GM12878 (cell line): ENCODE measurements at regions not wholly inside any gene's neighbourhood (a gene's known extent, or its start where the extent isn't known, plus 50 kb on each side); places are given as distances from the start of the nearest gene placed in this dataset.

Experiments used
- ATAC-seq: fragments of 200-7000 bp; cut with Tn5 transposase; 3 replicates; pipeline ENCODE4 v1.9.1; 2020; ENCODE audit warnings: mild to moderate bottlenecking, moderate library complexity
- BruUV-seq: library from RNA; stranded (reverse); fragments of 400-500 nt; replicated peaks from 2 replicates; lab custom pipeline; 2021; lab: Mats Ljungman, UMichigan
- CTCF ChIA-PET: fragments of 300-600 bp; sonication (Branson Sonifier 250); formaldehyde crosslinking; extraction: SDS; loops from one replicate; lab custom pipeline; 2021; ENCODE audit warnings: inconsistent platforms; lab: Yijun Ruan, JAX
- POLR2A ChIA-PET: fragments of 350-600 bp; formaldehyde crosslinking; extraction: SDS; loops from one replicate; lab custom pipeline; 2021; ENCODE audit warnings: inconsistent platforms; lab: Charles Lee
- RAD21 ChIA-PET: fragments of 300-600 bp; sonication (Branson Sonifier 250); formaldehyde crosslinking; loops from one replicate; lab custom pipeline; 2023; ENCODE audit warnings: antibody characterized with exemption; ENCODE audit not compliant: unreplicated experiment; lab: Charles Lee
- SMC1A ChIA-PET: fragments of 300-600 bp; sonication (Branson Sonifier 250); formaldehyde crosslinking; loops from one replicate; lab custom pipeline; 2023; ENCODE audit not compliant: unreplicated experiment, uncharacterized antibody; lab: Charles Lee
- DNase-seq: peaks from one replicate; pipeline ENCODE4 v3.0.0-alpha.2; 2011; ENCODE audit warnings: low read depth, low spot score
- FAIRE-seq: peaks from 3 replicates; lab custom pipeline; 2011; peaks lifted over from hg19 to GRCh38; lab: Jason Lieb, UNC
- H2AFZ ChIP-seq: 2 replicates; pipeline ENCODE4 v1.6.0; 2011; ENCODE audit warnings: low read depth, low read length, control low read depth; ENCODE audit not compliant: control insufficient read depth
- H3K27ac ChIP-seq: 2 replicates; pipeline ENCODE4 v1.5.1; 2011; ENCODE audit warnings: control low read depth; ENCODE audit not compliant: control insufficient read depth, insufficient read depth
- H3K27me3 ChIP-seq, 2 experiments: replicated peaks in 1 of 2; 2 replicates each; pipeline versions ENCODE4 v1.6.0 to v1.6.1; 2011; ENCODE audit warnings: low read length in 1 of 2; ENCODE audit not compliant: control insufficient read depth in 2 of 2, insufficient read depth in 2 of 2
- H3K36me3 ChIP-seq, 2 experiments: 2 replicates each; pipeline ENCODE4 v1.5.1; 2011; ENCODE audit warnings: low read length in 1 of 2; ENCODE audit not compliant: control insufficient read depth in 2 of 2, insufficient read depth in 2 of 2
- H3K4me1 ChIP-seq: 2 replicates; pipeline ENCODE4 v1.6.1; 2011; ENCODE audit warnings: mild to moderate bottlenecking, low read length, moderate library complexity, mixed read lengths; ENCODE audit not compliant: control insufficient read depth, insufficient read depth
- H3K4me2 ChIP-seq: 2 replicates; pipeline ENCODE4 v1.6.0; 2011; ENCODE audit warnings: control low read depth; ENCODE audit not compliant: control insufficient read depth, insufficient read depth
- H3K4me3 ChIP-seq: fragments of 200-600 bp; sonication (generic); 2 replicates; pipeline ENCODE4 v1.5.1; 2016
- H3K79me2 ChIP-seq: 2 replicates; pipeline ENCODE4 v1.6.0; 2011; ENCODE audit warnings: low read length; ENCODE audit not compliant: control insufficient read depth, insufficient read depth
- H3K9ac ChIP-seq: 2 replicates; pipeline ENCODE4 v1.8.0; 2011; ENCODE audit warnings: low read length, control low read depth, mixed read lengths; ENCODE audit not compliant: control insufficient read depth, insufficient read depth
- H3K9me3 ChIP-seq: replicated peaks from 3 replicates; pipeline ENCODE4 v1.5.1; 2011; ENCODE audit warnings: mild to moderate bottlenecking, low read length; ENCODE audit not compliant: control insufficient read depth, insufficient read depth
- H4K20me1 ChIP-seq: 2 replicates; pipeline ENCODE4 v1.6.0; 2011; ENCODE audit not compliant: control insufficient read depth, insufficient read depth
- BCL11A ChIP-seq: IDR thresholded peaks from 2 replicates; pipeline ENCODE4 v1.6.1; 2011; ENCODE audit warnings: low read depth, low read length
- CBFB ChIP-seq: IDR thresholded peaks from 2 replicates; pipeline ENCODE4 v1.6.1; 2016; ENCODE audit warnings: antibody characterized with exemption, low read depth
- CBX3 ChIP-seq: fragments of 200-600 bp; sonication (generic); IDR thresholded peaks from 2 replicates; pipeline ENCODE4 v1.6.1; 2016; ENCODE audit warnings: low read depth, borderline replicate concordance
- E4F1 ChIP-seq: fragments of 450-650 bp; IDR thresholded peaks from 2 replicates; pipeline ENCODE4 v1.6.1; 2018; ENCODE audit warnings: borderline replicate concordance, mild to moderate bottlenecking; ENCODE audit not compliant: partially characterized antibody
- EGR1 ChIP-seq, 2 experiments: IDR thresholded peaks; 1 replicate in 1 of 2; 2 replicates in 1 of 2; pipeline ENCODE4 v1.6.1; 2011 to 2012; ENCODE audit warnings: low read depth in 2 of 2, low read length in 2 of 2, borderline replicate concordance in 1 of 2, mild to moderate bottlenecking in 1 of 2, moderate library complexity in 1 of 2
- FOXK2 ChIP-seq: fragments of 450-650 bp; IDR thresholded peaks from 2 replicates; pipeline ENCODE4 v1.6.1; 2017; ENCODE audit warnings: mild to moderate bottlenecking, moderate library complexity
- GABPA ChIP-seq: IDR thresholded peaks from 2 replicates; pipeline ENCODE4 v1.6.1; 2014; ENCODE audit warnings: antibody characterized with exemption, low read depth, mild to moderate bottlenecking, inconsistent platforms
- MTA3 ChIP-seq: IDR thresholded peaks from 2 replicates; pipeline ENCODE4 v1.6.1; 2012; ENCODE audit warnings: low read length, inconsistent platforms, borderline replicate concordance
- RAD51 ChIP-seq: fragments of 450-650 bp; IDR thresholded peaks from 2 replicates; pipeline ENCODE4 v1.6.1; 2016; ENCODE audit warnings: moderate library complexity, mild to moderate bottlenecking, inconsistent platforms
- SIN3A ChIP-seq: IDR thresholded peaks from 2 replicates; pipeline ENCODE4 v1.6.1; 2012; ENCODE audit warnings: low read depth, low read length, improper control_type of control experiment
- SMAD5 ChIP-seq: IDR thresholded peaks from 2 replicates; pipeline ENCODE4 v1.6.1; 2016; ENCODE audit warnings: antibody characterized with exemption, low read depth
- SREBF1 ChIP-seq: IDR thresholded peaks from 2 replicates; pipeline ENCODE4 v1.6.1; 2012; ENCODE audit warnings: mild to moderate bottlenecking, low read length
- SRF ChIP-seq, 2 experiments: IDR thresholded peaks; 2 replicates each; pipeline ENCODE4 v1.6.1; 2011; ENCODE audit warnings: low read depth in 2 of 2, low read length in 2 of 2, mild to moderate bottlenecking in 1 of 2, moderate library complexity in 1 of 2
- ZBED1 ChIP-seq: IDR thresholded peaks from 2 replicates; pipeline ENCODE4 v1.6.1; 2016; ENCODE audit warnings: borderline replicate concordance
- ZZZ3 ChIP-seq: IDR thresholded peaks from 2 replicates; pipeline ENCODE4 v1.6.1; 2011; ENCODE audit warnings: low read depth; ENCODE audit not compliant: control insufficient read depth, insufficient read length
- WGBS: methylation state at CpG from one replicate; pipeline ENCODE4 v1.1.6; 2016; ENCODE audit warnings: low lambda C conversion rate; ENCODE audit not compliant: insufficient replicate concordance, insufficient coverage; ENCODE audit errors: missing lambda C conversion rate; 5-methylcytosine and 5-hydroxymethylcytosine counted together
- in situ Hi-C: fragments of 300-500 bp; cut with MboI; formaldehyde crosslinking; loops from 9 replicates; pipeline ENCODE4 v1.14.3; 2018; ENCODE audit warnings: mixed read lengths
- intact Hi-C: fragments of 100-400 bp; cut with micrococcal nuclease; formaldehyde crosslinking; loops from one replicate; pipeline ENCODE4 v1.14.2; 2022; ENCODE audit not compliant: unreplicated experiment
- TF ChIP-seq, protein P1 (sequence below): IDR thresholded peaks from 2 replicates; pipeline ENCODE4 v1.6.1; 2012; ENCODE audit warnings: low read depth, low read length, improper control_type of control experiment
- TF ChIP-seq, protein P2 (sequence below): fragments of 450-650 bp; IDR thresholded peaks from 2 replicates; pipeline ENCODE4 v1.6.1; 2017; ENCODE audit warnings: borderline replicate concordance
- TF ChIP-seq, protein P3 (sequence below): IDR thresholded peaks from 2 replicates; pipeline ENCODE4 v1.6.1; 2011; ENCODE audit warnings: low read depth, low read length, improper control_type of control experiment, borderline replicate concordance
- TF ChIP-seq, protein P4 (sequence below): IDR thresholded peaks from 2 replicates; pipeline ENCODE4 v1.6.1; 2012; ENCODE audit warnings: mild to moderate bottlenecking, low read depth, low read length

- H3K9ac ChIP-seq: no peak overlapping the region
- no peak for ATAC-seq
- no peak overlapping the region for H2AFZ ChIP-seq
- H3K36me3 ChIP-seq: no peaks in the 10 kb centered on the region
- ChIA-PET CTCF (no interaction called here), RAD21 (no interaction called here), POLR2A (no interaction called here), SMC1A (interaction anchor here (0.6 kb wide), 1 partner anchor 148 kb away, joined by 3 read pairs; no protein-coding TSS in a partner anchor)
- no peaks in the 10 kb centered on the region for H3K4me1 ChIP-seq
- no peak overlapping the region for H3K4me2 ChIP-seq
- H3K27ac ChIP-seq: no peak overlapping the region
- H3K4me3 ChIP-seq: no peak overlapping the region
- intact Hi-C loops: no loop called here
- no peak for FAIRE-seq
- TF ChIP-seq RAD51 (no peak), SMAD5 (no peak), SREBF1 (no peak), E4F1 (no peak), SIN3A (no peak), FOXK2 (no peak), MTA3 (no peak), ZZZ3 (no peak), EGR1 (IDR thresholded peaks at IDR 0.05; ENCODE audit: borderline replicate concordance in 1 of 2, low read depth in 2 of 2, low read length in 2 of 2) (no peak), SRF (IDR thresholded peaks at IDR 0.05; ENCODE audit: low read depth in 2 of 2, low read length in 2 of 2) (no peak), CBX3 (no peak), BCL11A (no peak), ZBED1 (no peak), GABPA (no peak), CBFB (no peak)
- TF ChIP-seq, protein P1, sequence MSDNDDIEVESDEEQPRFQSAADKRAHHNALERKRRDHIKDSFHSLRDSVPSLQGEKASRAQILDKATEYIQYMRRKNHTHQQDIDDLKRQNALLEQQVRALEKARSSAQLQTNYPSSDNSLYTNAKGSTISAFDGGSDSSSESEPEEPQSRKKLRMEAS: no peak
- TF ChIP-seq, protein P2, sequence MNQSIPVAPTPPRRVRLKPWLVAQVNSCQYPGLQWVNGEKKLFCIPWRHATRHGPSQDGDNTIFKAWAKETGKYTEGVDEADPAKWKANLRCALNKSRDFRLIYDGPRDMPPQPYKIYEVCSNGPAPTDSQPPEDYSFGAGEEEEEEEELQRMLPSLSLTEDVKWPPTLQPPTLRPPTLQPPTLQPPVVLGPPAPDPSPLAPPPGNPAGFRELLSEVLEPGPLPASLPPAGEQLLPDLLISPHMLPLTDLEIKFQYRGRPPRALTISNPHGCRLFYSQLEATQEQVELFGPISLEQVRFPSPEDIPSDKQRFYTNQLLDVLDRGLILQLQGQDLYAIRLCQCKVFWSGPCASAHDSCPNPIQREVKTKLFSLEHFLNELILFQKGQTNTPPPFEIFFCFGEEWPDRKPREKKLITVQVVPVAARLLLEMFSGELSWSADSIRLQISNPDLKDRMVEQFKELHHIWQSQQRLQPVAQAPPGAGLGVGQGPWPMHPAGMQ: no peak
- TF ChIP-seq, protein P3, sequence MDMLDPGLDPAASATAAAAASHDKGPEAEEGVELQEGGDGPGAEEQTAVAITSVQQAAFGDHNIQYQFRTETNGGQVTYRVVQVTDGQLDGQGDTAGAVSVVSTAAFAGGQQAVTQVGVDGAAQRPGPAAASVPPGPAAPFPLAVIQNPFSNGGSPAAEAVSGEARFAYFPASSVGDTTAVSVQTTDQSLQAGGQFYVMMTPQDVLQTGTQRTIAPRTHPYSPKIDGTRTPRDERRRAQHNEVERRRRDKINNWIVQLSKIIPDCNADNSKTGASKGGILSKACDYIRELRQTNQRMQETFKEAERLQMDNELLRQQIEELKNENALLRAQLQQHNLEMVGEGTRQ: no peak
- TF ChIP-seq, protein P4, sequence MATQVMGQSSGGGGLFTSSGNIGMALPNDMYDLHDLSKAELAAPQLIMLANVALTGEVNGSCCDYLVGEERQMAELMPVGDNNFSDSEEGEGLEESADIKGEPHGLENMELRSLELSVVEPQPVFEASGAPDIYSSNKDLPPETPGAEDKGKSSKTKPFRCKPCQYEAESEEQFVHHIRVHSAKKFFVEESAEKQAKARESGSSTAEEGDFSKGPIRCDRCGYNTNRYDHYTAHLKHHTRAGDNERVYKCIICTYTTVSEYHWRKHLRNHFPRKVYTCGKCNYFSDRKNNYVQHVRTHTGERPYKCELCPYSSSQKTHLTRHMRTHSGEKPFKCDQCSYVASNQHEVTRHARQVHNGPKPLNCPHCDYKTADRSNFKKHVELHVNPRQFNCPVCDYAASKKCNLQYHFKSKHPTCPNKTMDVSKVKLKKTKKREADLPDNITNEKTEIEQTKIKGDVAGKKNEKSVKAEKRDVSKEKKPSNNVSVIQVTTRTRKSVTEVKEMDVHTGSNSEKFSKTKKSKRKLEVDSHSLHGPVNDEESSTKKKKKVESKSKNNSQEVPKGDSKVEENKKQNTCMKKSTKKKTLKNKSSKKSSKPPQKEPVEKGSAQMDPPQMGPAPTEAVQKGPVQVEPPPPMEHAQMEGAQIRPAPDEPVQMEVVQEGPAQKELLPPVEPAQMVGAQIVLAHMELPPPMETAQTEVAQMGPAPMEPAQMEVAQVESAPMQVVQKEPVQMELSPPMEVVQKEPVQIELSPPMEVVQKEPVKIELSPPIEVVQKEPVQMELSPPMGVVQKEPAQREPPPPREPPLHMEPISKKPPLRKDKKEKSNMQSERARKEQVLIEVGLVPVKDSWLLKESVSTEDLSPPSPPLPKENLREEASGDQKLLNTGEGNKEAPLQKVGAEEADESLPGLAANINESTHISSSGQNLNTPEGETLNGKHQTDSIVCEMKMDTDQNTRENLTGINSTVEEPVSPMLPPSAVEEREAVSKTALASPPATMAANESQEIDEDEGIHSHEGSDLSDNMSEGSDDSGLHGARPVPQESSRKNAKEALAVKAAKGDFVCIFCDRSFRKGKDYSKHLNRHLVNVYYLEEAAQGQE: no peak
- in situ Hi-C loops: no loop called here
- 21% methylated on average over 2 of the region's 2 CpGs for WGBS
- peaks cover 0 to 5% of the 10 kb centered on the region in 2 experiments; a peak in 2 of 4 replicates for H3K27me3 ChIP-seq
- H4K20me1 ChIP-seq: no peaks in the 10 kb centered on the region
- H3K9me3 ChIP-seq: no peaks in the 10 kb centered on the region
- BruUV-seq: no TSS peak
- H3K79me2 ChIP-seq: no peaks in the 10 kb centered on the region
- DNase-seq: no peak
Observed at GRCh38 chr12:112686373-112686772, 105.2 kb upstream of the RPH3A start.
